HS-27A (cell line): ENCODE measurements at regions not wholly inside any gene's neighbourhood (a gene's known extent, or its start where the extent isn't known, plus 50 kb on each side); places are given as distances from the start of the nearest gene placed in this dataset.

Experiments used
- DNase-seq: peaks from one replicate; pipeline ENCODE4 v3.0.0-alpha.2; 2012; ENCODE audit warnings: low read depth, missing footprints

GRCh38 chr6:169997187-169997929, 245.9 kb downstream of the ERMARD start:
- no peak for DNase-seq

DNA sequence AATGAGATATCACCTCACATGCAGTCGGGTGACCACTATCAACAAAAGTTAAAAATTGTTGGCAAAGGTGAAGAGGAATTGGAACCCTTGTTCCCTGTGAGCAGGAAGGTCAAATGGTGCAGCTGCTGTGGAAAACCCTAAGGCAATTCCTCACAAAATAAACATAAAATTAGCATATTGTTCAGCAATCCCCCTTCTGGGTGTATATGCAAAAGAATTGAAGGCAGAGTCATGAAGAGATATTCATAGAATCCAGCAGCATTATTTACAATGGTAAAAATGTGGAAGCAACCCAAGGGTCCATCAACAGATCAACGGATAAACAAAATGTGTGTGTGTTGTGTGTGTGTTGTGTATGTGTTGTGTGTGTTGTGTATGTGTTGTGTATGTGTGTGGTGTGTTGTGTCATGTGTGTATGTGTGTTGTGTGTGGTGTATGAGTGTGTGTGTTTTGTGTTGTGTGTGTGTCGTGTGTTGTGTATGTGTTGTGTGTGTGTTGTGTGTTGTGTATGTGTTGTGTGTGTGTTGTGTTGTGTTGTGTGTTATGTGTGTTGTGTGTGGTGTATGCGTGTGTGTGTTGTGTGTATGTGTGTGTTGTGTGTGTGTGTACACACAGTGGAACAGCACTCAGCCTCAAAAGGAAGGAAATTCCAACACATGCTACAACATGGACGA, 245.1 kb downstream of the ERMARD start:
- DNase-seq = no peak

DNA sequence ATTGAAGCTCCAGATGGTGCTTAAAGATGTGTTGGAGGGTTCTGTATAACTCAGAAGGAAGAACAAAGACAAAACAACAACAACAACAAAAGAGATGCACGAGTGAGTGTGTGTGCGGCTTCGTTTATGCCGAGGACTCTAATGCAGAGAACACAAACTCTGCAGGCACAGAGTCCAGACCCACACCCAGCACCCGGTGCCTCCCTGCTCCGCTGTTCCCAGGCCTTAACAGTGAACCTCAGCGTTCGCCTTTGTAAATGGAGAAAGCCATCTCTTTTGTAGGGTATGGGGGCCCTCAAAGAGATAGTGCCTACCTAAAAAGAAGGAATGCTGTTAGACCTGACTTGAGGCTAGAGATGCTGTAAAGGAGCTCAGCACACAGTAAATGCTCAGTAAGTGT, 243.3 kb downstream of the ERMARD start:
- no peak for DNase-seq

GRCh38 chr6:169993861-169994481, 242.5 kb downstream of the ERMARD start:
- DNase-seq = no peak

DNA sequence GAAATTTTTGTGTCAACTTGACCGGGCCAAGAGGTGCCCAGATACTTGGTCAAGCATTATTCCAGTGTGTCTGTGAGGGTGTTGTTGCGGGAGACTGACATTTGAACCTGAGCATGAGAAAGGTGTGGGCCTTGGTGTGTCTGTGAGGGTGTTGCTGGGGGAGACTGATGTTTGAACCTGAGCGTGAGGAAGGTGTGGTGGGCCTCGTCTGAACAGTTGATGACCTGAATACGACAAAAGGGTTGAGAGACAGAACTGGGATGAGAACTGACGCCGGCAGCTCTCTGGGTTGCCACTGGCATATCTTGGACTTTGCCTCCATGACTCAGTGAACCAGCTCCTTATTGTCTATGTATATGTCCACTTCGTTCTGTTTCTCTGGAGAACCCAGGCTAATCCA, 240.5 kb downstream of the ERMARD start:
- no peak for DNase-seq

DNA sequence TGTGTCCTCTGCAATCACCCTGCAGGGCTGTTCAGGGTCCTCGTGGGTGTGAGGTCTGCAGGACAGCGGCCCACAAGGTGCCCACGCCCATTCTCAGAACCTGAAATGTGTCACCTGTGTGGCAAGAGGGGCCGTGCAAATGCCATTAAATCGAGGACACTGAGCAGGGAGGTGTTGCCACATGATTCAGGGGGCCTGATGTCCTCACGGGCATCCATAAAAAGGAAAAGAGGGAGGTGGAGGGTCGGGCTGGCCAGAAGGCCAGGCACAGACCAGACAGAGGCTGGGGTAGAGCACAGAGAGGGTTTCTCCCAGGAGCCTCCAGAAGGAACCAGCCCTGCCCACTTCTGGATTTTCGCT, 239.6 kb downstream of the ERMARD start:
- no peak for DNase-seq

DNA sequence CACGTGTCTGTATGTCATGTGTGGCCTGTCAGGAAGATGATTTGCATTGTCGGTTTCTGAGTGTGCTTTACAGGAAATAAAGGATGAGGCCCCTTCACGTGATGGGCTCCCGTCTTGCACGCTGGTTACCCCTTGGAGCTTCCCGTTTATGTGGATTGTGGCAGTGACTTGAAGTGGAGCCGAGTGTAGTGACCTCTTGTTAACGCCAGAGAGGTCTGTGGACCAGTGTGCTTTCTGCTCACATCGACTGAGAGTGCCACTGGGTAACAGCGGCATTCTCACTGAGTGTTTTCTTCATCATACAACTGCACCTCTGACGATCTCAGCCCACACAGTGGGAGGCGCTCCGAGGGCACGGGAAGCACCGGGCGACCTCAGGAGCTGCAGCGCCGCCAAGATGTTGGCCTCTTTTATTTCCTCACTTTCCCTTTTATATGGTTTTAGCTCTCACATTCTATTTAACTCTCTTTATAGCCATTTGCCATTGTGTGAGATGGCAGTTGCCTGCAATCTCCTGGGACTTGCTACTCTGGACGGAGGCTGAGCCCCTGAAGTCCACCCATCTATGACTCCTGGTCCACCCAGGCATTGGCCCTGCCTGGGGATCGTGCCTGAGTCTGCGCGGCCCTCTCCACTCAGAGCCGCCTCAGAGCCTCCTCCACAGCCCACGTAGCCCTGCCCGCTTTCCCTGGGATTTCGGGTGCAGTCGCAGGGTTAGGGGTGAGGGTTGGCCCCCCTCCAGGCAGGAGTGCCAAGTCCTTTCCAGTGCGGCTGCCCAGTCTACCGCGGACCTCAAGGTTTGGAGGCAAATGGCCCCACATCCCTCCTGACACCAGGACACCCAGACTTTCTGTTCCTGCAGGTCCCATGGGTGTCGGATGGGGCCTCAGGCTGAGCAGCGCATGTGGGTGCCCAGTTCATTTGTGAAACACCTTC, 238.9 kb downstream of the ERMARD start:
- DNase-seq = no peak

DNA sequence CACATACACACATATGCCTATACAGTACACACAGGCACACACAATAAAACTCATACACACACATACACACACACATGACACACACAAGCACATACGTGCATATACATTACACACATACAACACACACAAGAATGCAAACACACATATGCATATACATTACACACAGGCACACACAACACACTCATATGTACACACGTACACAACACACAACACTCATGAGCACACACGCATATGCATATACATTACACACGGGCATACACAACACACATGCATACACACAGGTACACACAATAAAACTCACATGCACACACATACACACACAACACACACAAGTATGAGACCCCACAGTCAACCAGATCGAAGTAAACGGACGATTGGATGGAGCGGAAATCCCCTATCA, 238.2 kb downstream of the ERMARD start:
- no peak for DNase-seq

GRCh38 chr6:169988769-169989550, 237.5 kb downstream of the ERMARD start:
- DNase-seq = no peak

DNA sequence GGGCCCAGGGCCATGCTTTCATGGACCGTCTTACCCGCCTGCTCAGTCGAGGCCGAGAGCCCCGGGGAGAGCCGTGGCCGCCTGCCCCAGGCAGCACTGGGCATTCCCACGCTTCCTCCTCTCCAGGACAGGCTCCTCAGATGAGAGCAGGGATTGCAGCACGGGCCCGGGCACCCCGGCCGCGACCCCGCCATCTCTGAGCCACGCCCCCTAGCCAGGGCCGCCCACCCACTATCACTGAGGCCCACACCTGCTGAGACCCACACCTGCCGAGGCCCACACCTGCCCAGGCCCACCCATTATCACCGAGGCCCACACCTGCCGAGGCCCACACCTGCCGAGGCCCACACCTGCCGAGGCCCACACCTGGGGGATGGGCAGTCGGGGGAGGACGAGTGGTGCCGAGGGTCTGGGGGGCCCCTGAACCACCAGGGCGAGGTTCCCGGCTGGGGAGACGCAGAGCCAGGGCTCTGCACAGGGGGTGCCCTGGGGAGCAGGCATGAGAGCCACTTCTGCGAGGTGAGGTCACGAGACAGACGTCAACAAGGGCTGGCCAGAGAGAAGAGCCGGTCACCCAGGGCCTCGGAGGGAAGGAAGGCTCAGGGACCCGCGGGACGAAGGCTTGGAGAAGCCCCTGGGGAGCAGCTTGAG, 235.6 kb downstream of the ERMARD start:
- DNase-seq = no peak

GRCh38 chr6:169986171-169986847, 234.9 kb downstream of the ERMARD start:
- DNase-seq = no peak

DNA sequence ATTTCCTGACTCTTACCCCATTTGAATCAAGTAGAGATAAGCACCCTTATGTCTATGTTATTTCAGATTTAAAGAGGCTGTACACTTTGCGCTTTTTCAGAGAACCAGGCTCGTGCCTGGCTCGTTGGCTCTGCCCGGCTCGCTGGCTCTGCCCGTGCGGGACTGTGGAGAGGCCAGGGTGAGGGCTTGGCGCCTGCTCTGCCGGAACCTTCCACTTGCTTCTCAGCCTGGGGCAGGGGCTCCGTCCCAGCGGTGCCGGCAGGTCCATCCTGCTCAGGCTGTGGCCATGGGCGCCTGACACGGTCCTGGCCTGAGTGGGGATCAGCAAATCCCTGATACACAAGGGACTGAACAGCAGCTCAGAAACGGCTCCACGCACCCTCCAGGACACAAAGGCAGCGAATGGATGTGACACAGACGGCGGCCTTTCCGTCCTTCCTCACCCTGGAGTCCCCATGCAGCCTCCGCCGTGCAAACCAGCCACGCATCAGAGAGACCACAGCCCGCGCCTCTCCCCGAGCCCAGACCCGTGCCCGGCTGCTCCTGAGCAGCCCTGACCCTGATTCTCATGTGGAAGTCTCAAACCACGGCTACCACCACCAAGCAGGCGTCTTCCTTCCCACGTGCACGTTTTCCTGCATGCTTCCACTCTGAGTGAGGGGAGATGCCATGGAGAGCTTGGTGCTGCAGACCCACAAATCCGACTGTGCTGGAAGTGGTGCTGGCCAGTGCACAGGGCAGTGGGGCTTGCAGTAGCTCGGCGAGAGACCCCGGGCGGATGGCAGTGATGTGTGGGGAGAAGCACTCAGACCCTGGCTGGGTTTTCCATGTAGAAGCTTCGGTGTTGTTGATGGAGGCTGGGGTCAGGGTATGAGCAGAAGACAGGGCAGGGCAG, 233.9 kb downstream of the ERMARD start:
- no peak for DNase-seq

DNA sequence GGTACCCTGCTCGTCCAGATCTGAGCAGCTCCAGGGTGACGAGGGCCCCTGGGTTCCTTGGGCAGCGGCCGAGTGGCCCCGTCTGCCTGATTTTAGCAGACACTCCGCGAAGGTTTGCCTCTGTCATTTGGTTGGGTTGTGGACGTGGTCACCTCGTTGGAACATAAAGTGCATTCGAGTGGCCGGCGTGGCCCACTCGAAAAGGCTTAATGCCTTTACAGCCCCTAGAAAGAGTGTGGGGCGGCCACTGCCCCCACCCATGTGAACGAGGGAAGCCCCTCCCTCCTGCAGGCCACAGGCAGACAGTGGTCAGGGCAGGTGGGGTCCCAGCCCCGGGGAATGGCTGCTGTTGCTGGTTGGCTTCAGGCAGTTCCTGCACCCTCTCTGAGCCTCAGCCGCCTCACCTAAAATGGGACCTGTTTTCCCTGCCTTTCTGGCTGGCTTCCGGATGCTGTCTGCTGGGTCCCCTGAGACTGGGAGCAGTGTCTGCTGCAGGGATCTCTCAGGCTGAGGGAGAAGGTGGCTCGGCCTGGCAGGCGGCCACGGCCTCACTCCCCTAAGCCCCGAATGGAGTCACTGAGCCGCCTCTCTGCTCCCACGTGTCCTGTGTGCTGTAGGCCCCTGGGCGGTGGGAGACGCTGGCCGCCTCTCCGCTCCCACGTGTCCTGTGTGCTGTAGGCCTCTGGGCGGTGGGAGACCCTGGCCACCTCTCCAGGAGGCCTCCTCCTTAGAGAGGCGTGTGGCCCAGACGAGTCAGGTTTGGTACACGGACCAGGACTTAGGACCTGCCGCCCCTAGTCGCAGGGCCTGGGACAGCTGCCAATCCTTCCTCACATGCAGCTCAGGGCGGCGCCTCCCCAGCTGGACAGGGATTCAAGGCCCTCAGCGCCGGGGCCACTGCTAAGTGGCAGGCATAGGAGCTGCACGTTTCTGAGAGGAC, 233.0 kb downstream of the ERMARD start:
- no peak for DNase-seq

DNA sequence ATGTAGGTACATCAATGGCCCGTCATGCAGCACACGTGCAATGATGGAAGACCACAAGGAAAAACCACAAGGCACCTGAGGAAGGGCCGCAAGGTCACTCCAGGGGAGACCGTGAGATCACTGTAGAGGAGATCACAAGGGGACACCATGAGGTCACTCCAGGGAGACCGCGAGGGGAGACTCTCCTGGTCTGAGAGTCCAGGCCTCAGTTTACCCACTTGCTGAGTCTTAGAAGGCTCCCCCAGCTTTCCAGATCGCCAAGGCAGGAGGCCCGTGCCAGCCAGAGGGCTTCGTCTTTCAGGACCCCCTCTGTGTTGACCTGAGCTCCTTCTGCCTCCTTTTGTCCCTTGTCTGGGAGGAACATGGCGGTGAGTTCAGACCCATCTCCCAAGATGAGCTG, 232.2 kb downstream of the ERMARD start:
- DNase-seq = no peak

DNA sequence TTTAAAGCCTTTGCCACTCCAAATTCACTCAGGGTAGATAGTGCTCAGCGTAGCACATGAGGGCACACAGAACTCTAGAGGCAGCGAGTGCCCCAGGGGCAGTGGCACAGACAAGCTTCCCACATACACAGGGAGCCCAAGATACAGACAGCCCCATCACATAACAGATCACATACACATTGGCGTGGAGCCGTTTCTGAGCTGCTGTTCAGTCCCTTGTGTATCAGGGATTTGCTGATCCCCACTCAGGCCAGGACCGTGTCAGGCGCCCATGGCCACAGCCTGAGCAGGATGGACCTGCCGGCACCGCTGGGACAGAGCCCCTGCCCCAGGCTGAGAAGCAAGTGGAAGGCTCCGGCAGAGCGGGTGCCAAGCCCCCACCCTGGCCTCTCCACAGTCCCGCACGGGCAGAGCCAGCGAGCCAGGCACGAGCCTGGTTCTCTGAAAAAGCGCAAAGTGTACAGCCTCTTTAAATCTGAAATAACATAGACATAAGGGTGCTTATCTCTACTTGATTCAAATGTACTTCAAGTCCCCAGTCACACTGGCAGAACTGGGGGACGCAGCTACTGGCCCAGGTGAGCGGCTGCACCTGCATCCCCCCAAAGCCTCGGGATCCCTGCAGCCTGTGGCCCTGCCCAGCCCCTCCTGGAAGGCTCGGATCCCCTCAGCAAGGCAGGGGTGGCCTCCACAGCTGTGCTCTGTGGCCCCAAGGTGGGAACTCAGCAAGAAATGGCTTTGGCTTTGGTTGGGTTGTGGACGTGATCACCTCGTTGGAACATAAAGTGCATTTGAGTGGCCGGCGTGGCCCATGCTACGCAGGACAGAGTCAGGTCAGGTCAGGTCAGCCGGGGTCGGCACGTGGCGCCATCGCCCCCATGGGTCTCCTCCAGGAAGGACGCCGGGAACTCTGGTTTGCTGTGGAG, 231.3 kb downstream of the ERMARD start:
- DNase-seq = no peak

DNA sequence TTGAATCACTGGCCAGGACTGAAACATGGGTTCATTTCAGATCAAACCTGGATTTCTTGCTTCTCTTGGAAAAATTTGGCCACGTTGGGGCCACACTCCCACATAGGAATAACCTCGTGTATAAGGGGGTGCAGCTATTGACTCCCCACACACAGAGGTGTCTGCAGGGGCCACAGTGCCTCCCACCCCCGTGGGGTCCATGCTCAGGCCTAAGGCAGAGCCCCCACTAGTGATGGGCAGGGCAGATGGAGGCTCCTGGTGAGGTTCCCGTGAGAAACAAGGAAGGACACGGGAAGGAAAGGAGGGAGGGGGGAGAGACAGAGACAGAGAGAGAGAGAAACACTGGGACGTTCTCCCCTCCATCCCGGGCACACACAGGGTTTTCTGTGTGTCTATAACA, 230.5 kb downstream of the ERMARD start:
- DNase-seq = no peak

- no peak for DNase-seq
Observed at GRCh38 chr6:169981568-169981967, 230.1 kb downstream of the ERMARD start.
